IMR-90 (cell line): ENCODE measurements at regions not wholly inside any gene's neighbourhood (a gene's known extent, or its start where the extent isn't known, plus 50 kb on each side); places are given as distances from the start of the nearest gene placed in this dataset.

ENCODE experiments used
- ATAC-seq: fragments of 200-7000 bp; cut with Tn5 transposase; 2 replicates; pipeline ENCODE4 v1.9.1; 2020; ENCODE audit warnings: low read depth, mild to moderate bottlenecking, moderate library complexity
- BruUV-seq: library from RNA; stranded (reverse); fragments of 400-500 nt; replicated peaks from 2 replicates; lab custom pipeline; 2021; lab: Mats Ljungman, UMichigan
- CTCF ChIA-PET: fragments of 300-600 bp; formaldehyde crosslinking; extraction: SDS; loops from one replicate; lab custom pipeline; 2021; ENCODE audit warnings: antibody characterized with exemption; lab: Yijun Ruan, JAX
- POLR2A ChIA-PET: fragments of 300-600 bp; sonication (Branson Sonifier 250); formaldehyde crosslinking; loops from one replicate; lab custom pipeline; 2022; ENCODE audit warnings: antibody characterized with exemption; ENCODE audit not compliant: unreplicated experiment; lab: Charles Lee
- DNase-seq: peaks from one replicate; pipeline ENCODE4 v3.0.0; 2013
- H2AFZ ChIP-seq: replicated peaks from 2 replicates; pipeline ENCODE3; 2013; ENCODE audit warnings: low read length, mild to moderate bottlenecking; ENCODE audit not compliant: poor library complexity
- H2AK5ac ChIP-seq: 2 replicates; pipeline ENCODE4 v1.6.1; 2013; ENCODE audit warnings: low read depth, low read length, inconsistent platforms
- H2AK9ac ChIP-seq: replicated peaks from 2 replicates; pipeline ENCODE3; 2013; ENCODE audit warnings: mild to moderate bottlenecking, low read depth, low read length, moderate library complexity; ENCODE audit not compliant: poor library complexity
- H2BK120ac ChIP-seq: 2 replicates; pipeline ENCODE4 v1.6.1; 2013; ENCODE audit warnings: low read depth, low read length, inconsistent platforms
- H2BK15ac ChIP-seq: 3 replicates; pipeline ENCODE4 v1.6.1; 2013; ENCODE audit warnings: low read depth, low read length, inconsistent platforms
- H2BK20ac ChIP-seq: 2 replicates; pipeline ENCODE4 v1.6.1; 2013; ENCODE audit warnings: low read depth, mild to moderate bottlenecking, inconsistent platforms, low read length, moderate library complexity
- H2BK5ac ChIP-seq: 2 replicates; pipeline ENCODE4 v1.6.1; 2013; ENCODE audit warnings: mild to moderate bottlenecking, low read depth, low read length, inconsistent platforms; ENCODE audit not compliant: poor library complexity, severe bottlenecking
- H3K14ac ChIP-seq: replicated peaks from 2 replicates; pipeline ENCODE4 v1.6.1; 2013; ENCODE audit warnings: low read depth, low read length, inconsistent platforms
- H3K18ac ChIP-seq: 2 replicates; pipeline ENCODE4 v1.6.1; 2013; ENCODE audit warnings: low read depth, low read length, control low read depth
- H3K23ac ChIP-seq: 2 replicates; pipeline ENCODE4 v1.6.1; 2013; ENCODE audit warnings: low read depth, low read length, inconsistent platforms
- H3K27ac ChIP-seq: 2 replicates; pipeline ENCODE4 v1.5.1; 2013; ENCODE audit warnings: mild to moderate bottlenecking, control low read depth, low read length; ENCODE audit not compliant: insufficient read depth
- H3K27me3 ChIP-seq: 2 replicates; pipeline ENCODE4 v1.6.1; 2013; ENCODE audit warnings: low read length; ENCODE audit not compliant: control insufficient read depth, insufficient read depth
- H3K36me3 ChIP-seq: 2 replicates; pipeline ENCODE4 v1.6.1; 2013; ENCODE audit warnings: low read length, mixed read lengths; ENCODE audit not compliant: control insufficient read depth, insufficient read depth
- H3K4ac ChIP-seq: 2 replicates; pipeline ENCODE4 v1.6.1; 2013; ENCODE audit warnings: low read depth, low read length, inconsistent platforms
- H3K4me1 ChIP-seq: 2 replicates; pipeline ENCODE4 v1.6.1; 2013; ENCODE audit warnings: low read length, mixed read lengths; ENCODE audit not compliant: control insufficient read depth, insufficient read depth
- H3K4me2 ChIP-seq: 2 replicates; pipeline ENCODE4 v1.6.1; 2013; ENCODE audit warnings: low read depth, mild to moderate bottlenecking, control low read depth, low read length, moderate library complexity
- H3K4me3 ChIP-seq: 2 replicates; pipeline ENCODE4 v1.5.1; 2013; ENCODE audit warnings: low read depth, mild to moderate bottlenecking, control low read depth, low read length, moderate library complexity; ENCODE audit not compliant: insufficient read depth
- H3K56ac ChIP-seq: 2 replicates; pipeline ENCODE4 v1.6.1; 2013; ENCODE audit warnings: low read length, inconsistent platforms; ENCODE audit not compliant: insufficient read depth; ENCODE audit errors: extremely low read depth
- H3K79me1 ChIP-seq, 2 experiments: 2 replicates each; pipeline ENCODE4 v1.6.1; 2013; ENCODE audit warnings: low read length in 2 of 2, inconsistent platforms in 1 of 2, low read depth in 1 of 2
- H3K9ac ChIP-seq: 2 replicates; pipeline ENCODE4 v1.6.1; 2013; ENCODE audit warnings: low read depth, low read length, control low read depth
- H3K9me1 ChIP-seq: 2 replicates; pipeline ENCODE4 v1.6.1; 2013; ENCODE audit warnings: low read length, inconsistent platforms; ENCODE audit not compliant: insufficient read depth
- H3K9me3 ChIP-seq: 2 replicates; pipeline ENCODE4 v1.6.1; 2013; ENCODE audit warnings: low read length; ENCODE audit not compliant: control insufficient read depth, insufficient read depth
- H4K20me1 ChIP-seq: 2 replicates; pipeline ENCODE4 v1.6.1; 2013; ENCODE audit warnings: low read length, inconsistent platforms; ENCODE audit not compliant: insufficient read depth
- H4K5ac ChIP-seq: 2 replicates; pipeline ENCODE4 v1.6.1; 2013; ENCODE audit warnings: mild to moderate bottlenecking, low read depth, low read length, control low read depth
- H4K8ac ChIP-seq, 2 experiments: 2 replicates each; pipeline ENCODE4 v1.6.1; 2013; ENCODE audit warnings: low read depth in 2 of 2, low read length in 2 of 2, control low read depth in 1 of 2, inconsistent platforms in 1 of 2
- H4K91ac ChIP-seq: 2 replicates; pipeline ENCODE4 v1.6.1; 2013; ENCODE audit warnings: low read depth, low read length, inconsistent platforms; ENCODE audit not compliant: insufficient read depth
- BHLHE40 ChIP-seq: fragments of 150-350 bp; IDR thresholded peaks from 2 replicates; pipeline ENCODE4 v1.6.1; 2016; ENCODE audit warnings: mild to moderate bottlenecking, low read depth, low read length
- CEBPB ChIP-seq: IDR thresholded peaks from 2 replicates; pipeline ENCODE4 v1.6.1; 2012; ENCODE audit warnings: low read depth, low read length, improper control_type of control experiment
- CHD1 ChIP-seq: IDR thresholded peaks from 2 replicates; pipeline ENCODE4 v1.6.1; 2012; ENCODE audit warnings: low read depth, low read length, improper control_type of control experiment
- CTCF ChIP-seq: conservative IDR thresholded peaks from 2 replicates; pipeline ENCODE4 v1.5.1; 2012; ENCODE audit warnings: mild to moderate bottlenecking, low read depth, low read length, improper control_type of control experiment
- FOS ChIP-seq: fragments of 150-350 bp; IDR thresholded peaks from 2 replicates; pipeline ENCODE4 v1.6.1; 2016; ENCODE audit warnings: low read depth, low read length
- MAFK ChIP-seq: IDR thresholded peaks from 2 replicates; pipeline ENCODE4 v1.6.1; 2012; ENCODE audit warnings: low read depth, low read length, improper control_type of control experiment
- MAZ ChIP-seq: IDR thresholded peaks from 2 replicates; pipeline ENCODE4 v1.6.1; 2012; ENCODE audit warnings: low read depth, mild to moderate bottlenecking, low read length, improper control_type of control experiment, moderate library complexity, borderline replicate concordance
- MXI1 ChIP-seq: IDR thresholded peaks from 2 replicates; pipeline ENCODE4 v1.6.1; 2012; ENCODE audit warnings: low read depth, mild to moderate bottlenecking, low read length, moderate library complexity, borderline replicate concordance
- NFE2L2 ChIP-seq: fragments of 150-350 bp; IDR thresholded peaks from 2 replicates; pipeline ENCODE4 v1.6.1; 2016; ENCODE audit warnings: low read depth, mild to moderate bottlenecking, low read length
- POLR2A ChIP-seq: IDR thresholded peaks from 2 replicates; pipeline ENCODE4 v1.6.1; 2012; ENCODE audit warnings: mild to moderate bottlenecking, low read depth, low read length
- RAD21 ChIP-seq: IDR thresholded peaks from 2 replicates; pipeline ENCODE4 v1.6.1; 2012; ENCODE audit warnings: low read length, improper control_type of control experiment
- RCOR1 ChIP-seq: IDR thresholded peaks from 2 replicates; pipeline ENCODE4 v1.6.1; 2012; ENCODE audit warnings: mild to moderate bottlenecking, low read length, improper control_type of control experiment; ENCODE audit not compliant: insufficient replicate concordance
- RFX5 ChIP-seq: IDR thresholded peaks from 2 replicates; pipeline ENCODE4 v1.8.0; 2012; ENCODE audit warnings: low read depth, mild to moderate bottlenecking, low read length, moderate library complexity
- SMC3 ChIP-seq: fragments of 150-350 bp; IDR thresholded peaks from 2 replicates; pipeline ENCODE4 v1.6.1; 2016; ENCODE audit warnings: low read depth, mild to moderate bottlenecking, antibody characterized with exemption, low read length, moderate library complexity
- USF2 ChIP-seq: fragments of 150-350 bp; IDR thresholded peaks from 2 replicates; pipeline ENCODE4 v1.6.1; 2017; ENCODE audit warnings: mild to moderate bottlenecking, antibody characterized with exemption, low read length, low read depth
- WGBS, 2 experiments: methylation state at CpG; one replicate each; pipeline versions ENCODE4 v1.1.5 to v1.1.7; 2013; ENCODE audit warnings: missing lambda C conversion rate in 2 of 2; ENCODE audit not compliant: insufficient read length in 1 of 2; ENCODE audit errors: extremely low coverage in 2 of 2; 5-methylcytosine and 5-hydroxymethylcytosine counted together
- dilution Hi-C: fragments of 300-500 bp; cut with HindIII; formaldehyde crosslinking; loops from one replicate; pipeline ENCODE4 v1.14.3; 2018; ENCODE audit warnings: low sequenced_read_pairs; ENCODE audit not compliant: unreplicated experiment
- in situ Hi-C: fragments of 300-500 bp; cut with MboI; formaldehyde crosslinking; loops from 3 replicates; pipeline ENCODE4 v1.14.3; 2019; ENCODE audit warnings: low sequenced_read_pairs, inconsistent platforms, mixed read lengths
- intact Hi-C: fragments of 100-400 bp; cut with micrococcal nuclease; formaldehyde crosslinking; loops from 2 replicates; pipeline ENCODE4 v1.10.0; 2022
- TF ChIP-seq, protein P1 (sequence below): fragments of 150-350 bp; IDR thresholded peaks from 2 replicates; pipeline ENCODE4 v1.6.1; 2016; ENCODE audit warnings: low read depth, mild to moderate bottlenecking, low read length, moderate library complexity, borderline replicate concordance

GRCh38 chr1:166390366-166391033, 223.7 kb upstream of the FAM78B start:
- no peak overlapping the region for H3K14ac ChIP-seq
- TF ChIP-seq MAZ (no peak), RFX5 (no peak), CHD1 (no peak), BHLHE40 (no peak), FOS (no peak), MXI1 (no peak), CTCF (no peak), NFE2L2 (no peak), POLR2A (no peak), CEBPB (no peak), USF2 (no peak), RAD21 (no peak), RCOR1 (no peak), SMC3 (no peak), MAFK (no peak)
- TF ChIP-seq, protein P1, sequence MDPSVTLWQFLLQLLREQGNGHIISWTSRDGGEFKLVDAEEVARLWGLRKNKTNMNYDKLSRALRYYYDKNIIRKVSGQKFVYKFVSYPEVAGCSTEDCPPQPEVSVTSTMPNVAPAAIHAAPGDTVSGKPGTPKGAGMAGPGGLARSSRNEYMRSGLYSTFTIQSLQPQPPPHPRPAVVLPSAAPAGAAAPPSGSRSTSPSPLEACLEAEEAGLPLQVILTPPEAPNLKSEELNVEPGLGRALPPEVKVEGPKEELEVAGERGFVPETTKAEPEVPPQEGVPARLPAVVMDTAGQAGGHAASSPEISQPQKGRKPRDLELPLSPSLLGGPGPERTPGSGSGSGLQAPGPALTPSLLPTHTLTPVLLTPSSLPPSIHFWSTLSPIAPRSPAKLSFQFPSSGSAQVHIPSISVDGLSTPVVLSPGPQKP, result no peak
- intact Hi-C loops, result no loop called here
- ChIA-PET POLR2A (no interaction called here), CTCF (no interaction called here)
- H2BK5ac ChIP-seq, result no peak overlapping the region
- H3K4me2 ChIP-seq, result no peak overlapping the region
- no peaks in the 10 kb centered on the region for H4K20me1 ChIP-seq
- no peak overlapping the region for H3K4ac ChIP-seq
- H3K36me3 ChIP-seq, result no peaks in the 10 kb centered on the region
- no peak overlapping the region for H2AK5ac ChIP-seq
- dilution Hi-C loops, result no loop called here
- no peak overlapping the region for H3K9ac ChIP-seq
- no peak overlapping the region for H4K5ac ChIP-seq
- H4K8ac ChIP-seq, result no peak overlapping the region
- WGBS, 2 experiments, result 0% methylated on average over 1 of the region's 2 CpGs; no CpG with 5 or more reads in 1 of the 2 experiments
- H4K91ac ChIP-seq, result no peak overlapping the region
- H2AFZ ChIP-seq, result no peak overlapping the region
- H3K27ac ChIP-seq, result no peak overlapping the region
- no TSS peak for BruUV-seq
- no peak overlapping the region for H2AK9ac ChIP-seq
- ATAC-seq (no peak), DNase-seq (no peak)
- no peak overlapping the region for H3K18ac ChIP-seq
- no peaks in the 10 kb centered on the region for H3K9me1 ChIP-seq
- H2BK15ac ChIP-seq, result no peak overlapping the region
- H3K4me3 ChIP-seq, result no peak overlapping the region
- H3K27me3 ChIP-seq, result no peaks in the 10 kb centered on the region
- H3K79me1 ChIP-seq, result no peaks in the 10 kb centered on the region
- no peak overlapping the region for H3K23ac ChIP-seq
- H3K9me3 ChIP-seq, result peaks cover 14% of the 10 kb centered on the region
- H3K4me1 ChIP-seq, result no peaks in the 10 kb centered on the region
- in situ Hi-C loops, result no loop called here
- H2BK20ac ChIP-seq, result no peak overlapping the region
- no peak overlapping the region for H2BK120ac ChIP-seq
- H3K56ac ChIP-seq, result no peak overlapping the region
